HFF-Myc (cell line): ENCODE measurements at regions not wholly inside any gene's neighbourhood (a gene's known extent, or its start where the extent isn't known, plus 50 kb on each side); places are given as distances from the start of the nearest gene placed in this dataset.

Experiments
- DNase-seq: peaks from one replicate; pipeline ENCODE4 v3.0.0-alpha.2; 2011; ENCODE audit warnings: low read depth; ENCODE audit errors: extremely low read depth
- H3K4me3 ChIP-seq: replicated peaks from 2 replicates; pipeline ENCODE4 v1.5.1; 2011; ENCODE audit warnings: low read depth, mild to moderate bottlenecking, control low read depth, low read length
- TF ChIP-seq, protein P1 (sequence below): IDR thresholded peaks from 2 replicates; pipeline ENCODE4 v1.5.1; 2012; ENCODE audit warnings: mild to moderate bottlenecking, low read depth, low read length, control low read depth; ENCODE audit errors: missing control alignments

DNA sequence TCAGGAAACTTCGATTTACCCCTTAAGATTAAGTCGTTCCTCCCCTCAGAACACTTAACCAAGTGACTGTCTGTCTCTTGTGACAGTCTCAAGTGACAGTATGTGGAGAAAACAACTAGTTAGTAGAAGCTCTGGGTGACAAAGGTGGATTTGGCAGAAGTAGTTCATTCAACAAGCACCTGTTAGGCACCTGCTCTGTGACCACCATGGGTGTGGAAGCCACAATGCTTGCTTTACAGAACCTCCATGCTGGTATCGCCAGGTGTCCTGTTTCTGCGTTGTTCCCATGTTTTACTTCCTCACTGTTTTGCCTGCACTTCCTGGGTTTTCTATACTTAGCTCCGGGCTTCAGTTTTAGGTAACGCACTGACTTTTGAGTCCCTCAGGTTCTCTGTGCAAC is 337.4 kb upstream of the DCC start:
- H3K4me3 ChIP-seq, result no peak overlapping the region
- DNase-seq, result no peak
- TF ChIP-seq, protein P1, sequence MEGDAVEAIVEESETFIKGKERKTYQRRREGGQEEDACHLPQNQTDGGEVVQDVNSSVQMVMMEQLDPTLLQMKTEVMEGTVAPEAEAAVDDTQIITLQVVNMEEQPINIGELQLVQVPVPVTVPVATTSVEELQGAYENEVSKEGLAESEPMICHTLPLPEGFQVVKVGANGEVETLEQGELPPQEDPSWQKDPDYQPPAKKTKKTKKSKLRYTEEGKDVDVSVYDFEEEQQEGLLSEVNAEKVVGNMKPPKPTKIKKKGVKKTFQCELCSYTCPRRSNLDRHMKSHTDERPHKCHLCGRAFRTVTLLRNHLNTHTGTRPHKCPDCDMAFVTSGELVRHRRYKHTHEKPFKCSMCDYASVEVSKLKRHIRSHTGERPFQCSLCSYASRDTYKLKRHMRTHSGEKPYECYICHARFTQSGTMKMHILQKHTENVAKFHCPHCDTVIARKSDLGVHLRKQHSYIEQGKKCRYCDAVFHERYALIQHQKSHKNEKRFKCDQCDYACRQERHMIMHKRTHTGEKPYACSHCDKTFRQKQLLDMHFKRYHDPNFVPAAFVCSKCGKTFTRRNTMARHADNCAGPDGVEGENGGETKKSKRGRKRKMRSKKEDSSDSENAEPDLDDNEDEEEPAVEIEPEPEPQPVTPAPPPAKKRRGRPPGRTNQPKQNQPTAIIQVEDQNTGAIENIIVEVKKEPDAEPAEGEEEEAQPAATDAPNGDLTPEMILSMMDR, result no peak

DNA sequence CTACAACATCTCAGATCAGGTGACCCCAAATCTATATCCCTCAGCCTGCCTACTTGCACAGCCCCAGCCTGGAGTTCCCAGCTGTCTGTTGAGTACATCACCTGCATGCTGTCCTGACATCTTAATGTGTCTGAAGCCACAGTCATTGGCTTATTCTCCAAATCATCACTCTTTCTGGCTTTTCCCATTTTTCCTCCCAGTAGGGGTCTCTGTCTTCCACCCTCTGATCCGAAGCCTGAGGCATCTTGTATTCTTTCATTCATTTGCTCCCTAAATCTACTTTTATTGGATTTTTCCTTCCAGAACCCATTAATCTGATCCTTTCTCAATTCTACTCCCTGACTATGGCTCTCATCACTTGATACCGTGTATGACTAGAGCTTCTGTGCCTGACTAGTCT is 332.9 kb upstream of the DCC start:
- H3K4me3 ChIP-seq, result no peak overlapping the region
- TF ChIP-seq, protein P1, result no peak
- DNase-seq, result no peak

DNA sequence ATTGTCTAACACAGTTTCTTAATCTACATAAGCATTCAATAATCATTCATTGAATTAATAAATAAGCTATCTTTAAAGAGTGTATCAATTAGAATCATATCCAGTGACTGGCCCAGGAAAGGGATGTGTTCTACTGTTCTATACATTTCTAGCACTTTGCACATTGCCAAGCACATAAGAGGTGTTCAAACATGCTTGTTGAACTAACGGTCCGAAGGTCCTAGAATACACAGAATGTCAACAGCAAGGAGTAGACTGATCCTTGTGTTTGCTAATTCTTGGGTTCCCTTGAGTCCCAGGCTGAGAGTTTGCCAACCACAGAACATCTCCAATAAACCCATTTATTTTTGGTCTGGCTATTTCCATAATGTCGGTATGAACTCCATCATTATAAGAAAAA is 331.7 kb upstream of the DCC start:
- H3K4me3 ChIP-seq, result no peak overlapping the region
- no peak for DNase-seq
- TF ChIP-seq, protein P1, result no peak

DNA sequence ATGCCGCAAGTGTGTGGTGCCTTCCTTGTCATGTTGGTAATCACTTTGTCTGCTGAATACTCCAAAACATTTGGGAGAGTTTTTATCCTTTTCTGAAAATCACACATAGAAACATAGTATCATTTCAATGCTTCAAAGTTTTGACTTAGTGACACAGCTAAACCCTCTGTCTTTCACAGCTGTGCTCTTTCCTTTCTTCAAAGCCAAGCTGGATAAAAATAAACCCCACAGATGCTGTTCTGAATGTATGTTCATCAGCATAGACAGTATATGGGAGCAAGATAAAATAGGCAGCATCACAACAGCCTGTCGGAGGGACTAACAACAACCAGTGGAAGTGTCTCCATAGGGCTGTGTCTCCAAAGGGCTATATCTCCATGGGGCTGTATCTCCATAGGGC is 331.3 kb upstream of the DCC start:
- TF ChIP-seq, protein P1, result no peak
- H3K4me3 ChIP-seq, result no peak overlapping the region
- no peak for DNase-seq

DNA sequence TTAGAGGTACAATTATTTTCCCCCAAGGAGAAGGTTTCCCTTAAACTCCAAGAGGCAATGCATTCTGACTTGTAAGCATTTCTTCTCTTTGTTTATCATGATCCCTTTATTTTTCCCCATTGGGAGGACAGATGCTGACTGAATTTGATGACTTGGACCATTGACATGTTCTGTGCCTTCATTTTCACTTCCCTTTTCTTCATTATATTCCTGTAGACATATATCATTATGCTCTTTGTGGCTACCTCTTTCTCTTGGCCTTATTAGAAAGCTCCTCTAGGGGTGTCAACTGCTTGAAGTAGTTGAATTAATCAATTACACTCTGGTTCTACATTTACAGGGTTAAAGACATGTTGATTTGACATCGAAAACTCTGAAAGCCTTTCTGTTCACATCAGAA is 330.0 kb upstream of the DCC start:
- TF ChIP-seq, protein P1, result no peak
- DNase-seq, result no peak
- no peak overlapping the region for H3K4me3 ChIP-seq

DNA sequence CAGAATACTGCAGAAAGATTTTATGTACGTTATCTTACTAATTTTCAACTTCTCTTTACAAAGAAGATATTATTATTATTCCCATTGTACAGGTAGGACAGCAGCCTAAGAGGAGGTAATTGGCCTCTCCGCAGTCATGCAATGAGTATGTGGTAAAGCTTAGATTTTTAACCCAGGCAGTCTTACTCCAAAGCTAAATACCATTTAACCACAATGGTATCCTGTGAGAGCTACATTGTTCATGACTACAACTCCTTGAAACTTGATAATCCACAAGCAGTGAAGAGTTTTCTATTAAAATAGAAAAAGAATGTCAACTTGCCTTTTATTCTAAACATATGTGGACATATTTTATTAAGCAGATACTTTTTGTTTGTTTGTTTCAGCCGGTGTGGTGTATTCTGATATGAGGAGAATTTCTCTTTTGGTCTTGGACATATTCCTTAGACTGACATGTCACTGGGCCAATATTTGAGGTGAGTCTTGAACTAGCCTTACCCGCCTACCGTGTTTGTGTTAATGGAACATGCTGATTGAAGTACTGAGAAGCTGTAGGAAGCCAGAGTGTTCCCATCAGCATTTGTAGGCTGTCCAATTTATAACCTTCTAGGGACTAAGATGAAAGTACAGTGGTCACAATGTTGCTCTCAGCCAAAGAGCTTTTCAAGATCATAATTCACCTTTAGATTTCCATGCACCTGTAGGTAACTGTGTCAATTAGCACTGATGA is 293.9 kb upstream of the DCC start:
- DNase-seq, result no peak
- TF ChIP-seq, protein P1, result no peak
- H3K4me3 ChIP-seq, result no peak overlapping the region

DNA sequence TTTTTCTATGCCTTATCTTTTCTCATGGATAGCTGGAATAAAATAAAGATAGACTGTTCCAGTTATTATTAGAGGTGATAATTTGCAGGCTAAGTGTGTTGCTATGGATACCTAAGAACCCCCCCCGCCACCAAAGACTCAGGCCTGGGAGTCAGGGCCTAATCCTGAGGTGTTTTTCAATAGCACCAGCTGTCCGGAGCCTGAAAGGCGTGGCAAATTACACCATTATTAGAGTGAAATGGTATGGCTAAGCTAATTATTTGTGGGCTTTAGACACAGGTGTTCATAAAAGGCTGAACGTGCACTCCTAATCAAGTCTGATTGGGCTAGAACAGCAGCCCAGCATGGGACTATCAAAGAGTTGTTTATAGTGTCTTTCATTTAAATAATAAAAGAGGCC is 293.2 kb upstream of the DCC start:
- no peak for DNase-seq
- H3K4me3 ChIP-seq, result no peak overlapping the region
- TF ChIP-seq, protein P1, result no peak
